Right lobe of liver (tissue), 4 donors: ENCODE measurements at regions not wholly inside any gene's neighbourhood (a gene's known extent, or its start where the extent isn't known, plus 50 kb on each side); places are given as distances from the start of the nearest gene placed in this dataset.

ENCODE experiments used
- POLR2A ChIP-seq: fragments of 450-650 bp; IDR thresholded peaks from one replicate; pipeline ENCODE4 v1.6.1; 2017; ENCODE audit warnings: antibody characterized with exemption, mild to moderate bottlenecking
- TF ChIP-seq, protein P1 (sequence below), 4 donors: fragments of 200-600 bp in 3 of 4; fragments of 450-650 bp in 1 of 4; IDR thresholded peaks; one replicate each; pipeline versions ENCODE4 v1.5.1 to v1.8.0; 2016 to 2022; ENCODE audit warnings: antibody characterized with exemption in 4 of 4, mild to moderate bottlenecking in 2 of 4
- donor health status: DM: no; HTN: no; CAD: no.
- donor health status: DM: no; HTN: no; CAD: no.
- donor health status: DM: no; HTN: yes; CAD: no.

DNA sequence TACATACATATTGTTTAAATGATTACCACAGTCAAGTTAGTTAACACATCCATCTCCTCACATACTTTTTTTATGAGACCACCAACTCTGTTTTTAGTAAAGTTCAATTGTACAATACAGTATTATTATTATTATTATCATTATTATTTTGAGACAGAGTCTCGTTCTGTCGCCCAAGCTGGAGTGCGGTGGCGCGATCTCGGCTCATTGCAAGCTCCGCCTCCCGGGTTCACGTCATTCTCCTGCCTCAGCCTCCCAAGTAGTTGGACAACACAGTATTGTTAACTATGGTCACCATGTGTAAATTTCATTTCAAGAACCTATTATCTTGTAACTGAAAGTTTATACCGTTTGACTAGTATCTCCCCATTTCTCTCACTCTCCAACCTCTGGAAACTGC is 942.0 kb upstream of the FBXO33 start:
- TF ChIP-seq, protein P1, sequence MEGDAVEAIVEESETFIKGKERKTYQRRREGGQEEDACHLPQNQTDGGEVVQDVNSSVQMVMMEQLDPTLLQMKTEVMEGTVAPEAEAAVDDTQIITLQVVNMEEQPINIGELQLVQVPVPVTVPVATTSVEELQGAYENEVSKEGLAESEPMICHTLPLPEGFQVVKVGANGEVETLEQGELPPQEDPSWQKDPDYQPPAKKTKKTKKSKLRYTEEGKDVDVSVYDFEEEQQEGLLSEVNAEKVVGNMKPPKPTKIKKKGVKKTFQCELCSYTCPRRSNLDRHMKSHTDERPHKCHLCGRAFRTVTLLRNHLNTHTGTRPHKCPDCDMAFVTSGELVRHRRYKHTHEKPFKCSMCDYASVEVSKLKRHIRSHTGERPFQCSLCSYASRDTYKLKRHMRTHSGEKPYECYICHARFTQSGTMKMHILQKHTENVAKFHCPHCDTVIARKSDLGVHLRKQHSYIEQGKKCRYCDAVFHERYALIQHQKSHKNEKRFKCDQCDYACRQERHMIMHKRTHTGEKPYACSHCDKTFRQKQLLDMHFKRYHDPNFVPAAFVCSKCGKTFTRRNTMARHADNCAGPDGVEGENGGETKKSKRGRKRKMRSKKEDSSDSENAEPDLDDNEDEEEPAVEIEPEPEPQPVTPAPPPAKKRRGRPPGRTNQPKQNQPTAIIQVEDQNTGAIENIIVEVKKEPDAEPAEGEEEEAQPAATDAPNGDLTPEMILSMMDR (IDR thresholded peaks at IDR 0.05), result no peak
- no peak for TF ChIP-seq POLR2A
